ENCODE measurements at regions not wholly inside any gene's neighbourhood (a gene's known extent, or its start where the extent isn't known, plus 50 kb on each side); places are given as distances from the start of the nearest gene placed in this dataset.
A peak's percentile ranks its signal among the peaks of the same experiment; 100 is the strongest.

DNA sequence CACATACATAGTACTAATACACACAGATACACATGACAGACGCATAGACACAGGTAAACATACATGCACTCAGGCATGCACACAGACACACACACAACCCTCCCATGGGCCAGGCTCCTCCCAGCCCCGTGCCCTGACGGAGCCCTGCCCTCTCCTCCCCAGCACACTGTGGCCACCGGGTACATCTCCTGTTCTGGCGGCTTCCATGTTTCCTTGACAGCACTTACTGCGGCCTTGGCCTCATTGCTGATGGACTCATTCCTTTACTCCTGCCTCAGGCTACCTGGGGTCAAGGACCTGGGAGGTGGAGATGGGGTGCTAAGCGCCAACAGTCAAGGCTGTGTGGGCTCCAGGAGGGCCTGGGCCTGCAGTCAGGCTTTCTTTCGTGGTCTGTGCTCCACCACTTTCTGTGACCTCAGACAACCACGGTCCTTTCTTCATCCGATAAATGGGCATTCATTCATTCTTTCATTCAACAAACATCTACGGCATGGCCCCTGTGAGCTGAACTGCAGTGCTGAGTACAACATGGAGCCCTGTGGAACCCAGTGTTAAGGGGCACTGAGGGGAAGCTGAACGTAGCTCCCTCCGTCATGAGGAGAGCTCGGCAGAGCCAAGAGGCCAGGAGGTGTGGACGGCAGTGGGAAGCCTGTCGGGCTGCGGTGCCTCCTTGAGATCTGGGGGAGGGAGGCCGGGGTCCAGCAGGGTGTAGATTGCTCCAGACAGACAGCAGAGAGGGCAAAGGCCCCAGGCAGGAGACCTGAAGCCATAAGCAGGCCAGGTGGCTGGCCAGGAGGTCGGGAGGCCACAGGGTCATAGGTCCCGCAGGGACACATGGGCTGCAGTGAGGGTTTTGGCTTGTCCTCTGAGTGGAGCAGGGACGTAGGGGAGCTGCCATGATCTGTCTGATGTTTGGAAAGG lies 190.4 kb upstream of the HDAC4 start:
- DNase-seq (ENCODE audit: missing footprints): no peak
- intact Hi-C loops (cut with DNase I): no loop called here
- no peak for ATAC-seq

DNA sequence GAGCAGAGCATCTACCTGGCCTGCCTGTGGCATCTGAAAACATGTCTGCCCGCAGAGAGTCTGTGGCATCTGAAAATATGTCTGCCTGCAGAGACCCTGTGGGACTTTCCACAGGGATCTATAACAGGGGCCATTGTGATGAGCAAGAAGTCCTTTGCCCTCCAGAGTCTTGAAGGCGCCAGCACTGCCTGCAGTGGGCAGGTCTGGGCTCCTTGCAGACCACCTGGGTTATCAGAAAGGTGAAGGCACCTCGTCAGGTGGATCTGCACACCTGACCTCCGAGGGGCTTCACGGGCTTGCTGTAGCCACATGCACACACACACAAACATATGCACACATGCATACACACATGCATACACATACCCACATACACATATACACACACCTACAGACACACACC lies 189.5 kb upstream of the HDAC4 start:
- DNase-seq (ENCODE audit: missing footprints) (peak; percentile 9), ATAC-seq (no peak)
- intact Hi-C loops (cut with DNase I): no loop called here

DNA sequence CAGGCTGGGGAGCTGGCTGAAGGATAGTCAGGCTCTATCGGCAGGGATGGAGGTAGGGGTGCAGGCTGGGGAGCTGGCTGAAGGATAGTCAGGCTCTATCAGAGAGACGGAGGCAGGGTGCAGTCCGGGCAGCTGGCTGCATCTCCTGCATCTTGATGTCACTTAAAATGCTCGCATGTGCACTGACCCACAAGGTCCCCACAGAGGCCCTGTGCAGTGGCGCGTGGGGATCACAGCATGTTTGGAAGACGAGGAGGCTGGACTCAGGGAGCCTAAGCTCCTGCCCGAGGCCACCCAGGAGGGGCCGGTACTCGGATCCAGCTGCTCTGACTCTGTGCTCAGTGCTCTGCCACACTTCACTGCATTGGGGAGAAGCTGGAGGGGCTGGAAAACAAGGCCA lies 189.0 kb upstream of the HDAC4 start:
- ATAC-seq (no peak), DNase-seq (ENCODE audit: missing footprints) (peak; percentile 51)
- intact Hi-C loops (cut with DNase I): no loop called here

DNA sequence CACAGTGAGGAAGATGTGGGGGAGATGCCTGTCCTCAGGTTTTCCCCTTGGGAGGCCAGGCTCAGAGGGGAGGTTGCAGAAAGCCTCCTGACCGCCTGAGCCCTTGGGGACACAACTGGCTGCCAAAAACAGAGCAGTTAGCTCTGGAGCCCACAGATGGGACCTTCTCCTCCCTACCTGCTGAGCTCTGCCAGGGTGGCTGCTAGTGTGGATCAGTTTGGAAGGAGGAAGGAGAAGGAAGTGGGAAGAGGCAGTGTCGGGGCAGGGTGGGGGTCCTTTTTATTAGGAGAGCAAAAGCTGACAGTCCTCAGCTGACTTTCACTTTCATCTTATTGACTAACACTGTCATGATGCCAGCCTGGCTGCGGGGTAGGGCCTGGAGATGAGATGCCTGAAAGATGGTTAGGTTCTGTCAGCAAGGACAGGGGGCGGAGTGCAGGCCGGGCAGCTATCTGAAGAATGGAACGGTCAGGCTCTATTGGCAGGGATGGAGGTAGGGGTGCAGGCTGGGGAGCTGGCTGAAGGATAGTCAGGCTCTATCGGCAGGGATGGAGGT lies 188.5 kb upstream of the HDAC4 start:
- intact Hi-C loops (cut with DNase I): no loop called here
- ATAC-seq (peak; percentile 11), DNase-seq (ENCODE audit: missing footprints) (peak; percentile 50)

DNA sequence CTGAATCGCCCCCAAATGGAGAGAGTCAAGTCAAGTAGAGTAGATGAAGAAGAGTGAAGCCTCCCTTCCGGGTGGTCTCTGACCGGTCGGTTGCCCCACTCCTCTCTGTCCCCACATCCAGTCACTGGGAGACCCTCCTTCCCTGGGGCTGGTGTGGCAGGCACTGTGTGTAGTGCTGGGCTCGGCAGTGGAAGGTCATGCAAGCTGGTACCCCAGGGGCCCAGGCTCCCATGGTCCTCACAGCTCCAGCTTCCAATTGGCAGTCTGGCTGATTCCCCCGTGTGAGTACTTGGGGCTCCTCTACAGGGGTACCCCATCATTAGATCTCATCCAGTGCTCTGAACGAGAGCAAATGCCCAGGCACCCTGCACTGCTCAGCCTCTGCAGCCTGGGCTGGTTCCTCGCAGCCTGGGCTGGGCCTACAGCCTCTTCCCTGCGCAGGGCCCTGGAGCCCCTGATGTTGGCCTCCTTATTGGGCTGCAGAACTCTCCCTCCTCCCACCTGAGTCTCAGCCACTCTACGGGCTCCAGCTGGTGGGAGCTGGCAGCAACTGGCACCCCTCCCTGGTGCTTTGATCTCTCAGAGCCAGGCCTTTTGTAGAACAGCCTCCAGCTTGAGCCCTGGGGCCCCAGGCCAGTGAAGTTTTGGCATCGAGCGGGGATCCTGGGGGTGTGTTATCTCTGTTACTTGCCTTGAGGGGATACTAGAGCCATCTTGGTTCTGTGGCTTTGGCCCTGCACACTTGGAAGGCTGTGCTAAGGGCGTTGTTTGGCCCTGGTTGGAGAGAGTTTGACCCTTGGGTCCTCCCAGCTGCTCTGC lies 187.8 kb upstream of the HDAC4 start:
- DNase-seq (ENCODE audit: missing footprints) (peak; percentile 39), ATAC-seq (peak; percentile 51)
- intact Hi-C loops (cut with DNase I): no loop called here

DNA sequence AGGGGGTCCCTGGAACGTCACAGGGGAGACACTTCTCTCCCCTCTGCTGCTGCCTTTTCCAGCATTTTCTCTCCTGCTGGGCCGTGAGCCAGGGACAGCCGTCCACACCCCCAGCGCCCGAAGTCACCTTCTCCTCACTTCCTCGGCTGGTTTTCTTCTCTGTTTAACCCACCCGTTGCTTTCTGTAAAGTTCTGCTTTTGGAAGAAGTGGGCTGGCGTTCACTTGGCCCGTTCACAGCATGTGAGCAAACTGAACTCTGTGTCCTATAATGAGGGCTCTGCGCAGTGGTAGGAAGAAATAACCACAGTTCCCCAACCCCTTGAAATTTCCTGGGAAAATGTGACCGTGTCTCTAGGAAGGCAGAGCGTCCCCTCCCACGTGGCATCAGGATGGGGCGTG lies 187.0 kb upstream of the HDAC4 start:
- DNase-seq (ENCODE audit: missing footprints) (no peak), ATAC-seq (no peak)
- intact Hi-C loops (cut with DNase I): no loop called here

DNA sequence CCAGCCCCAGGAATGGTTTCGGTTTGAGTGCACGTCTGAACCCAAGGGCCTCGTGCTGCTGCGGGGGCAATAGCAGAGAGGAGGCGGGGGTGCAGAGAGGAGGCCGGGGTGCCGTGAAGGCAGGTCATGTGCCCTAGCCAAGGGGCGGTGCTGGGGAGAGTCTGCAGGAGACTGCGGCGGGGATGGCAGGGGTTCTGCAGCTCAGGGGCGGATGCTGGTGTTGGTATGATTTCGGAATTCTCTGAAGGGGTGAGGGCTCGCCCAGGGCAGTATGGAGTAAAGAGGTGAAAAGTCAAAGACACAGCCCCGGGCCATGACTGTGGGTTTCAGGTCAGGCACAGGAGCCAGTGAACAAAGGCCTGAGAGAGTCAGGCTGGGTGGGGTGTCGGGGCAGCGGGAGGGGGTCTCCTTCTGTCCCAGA lies 186.5 kb upstream of the HDAC4 start:
- ATAC-seq: no peak
- intact Hi-C loops (cut with DNase I): no loop called here
- DNase-seq (ENCODE audit: missing footprints): no peak

DNA sequence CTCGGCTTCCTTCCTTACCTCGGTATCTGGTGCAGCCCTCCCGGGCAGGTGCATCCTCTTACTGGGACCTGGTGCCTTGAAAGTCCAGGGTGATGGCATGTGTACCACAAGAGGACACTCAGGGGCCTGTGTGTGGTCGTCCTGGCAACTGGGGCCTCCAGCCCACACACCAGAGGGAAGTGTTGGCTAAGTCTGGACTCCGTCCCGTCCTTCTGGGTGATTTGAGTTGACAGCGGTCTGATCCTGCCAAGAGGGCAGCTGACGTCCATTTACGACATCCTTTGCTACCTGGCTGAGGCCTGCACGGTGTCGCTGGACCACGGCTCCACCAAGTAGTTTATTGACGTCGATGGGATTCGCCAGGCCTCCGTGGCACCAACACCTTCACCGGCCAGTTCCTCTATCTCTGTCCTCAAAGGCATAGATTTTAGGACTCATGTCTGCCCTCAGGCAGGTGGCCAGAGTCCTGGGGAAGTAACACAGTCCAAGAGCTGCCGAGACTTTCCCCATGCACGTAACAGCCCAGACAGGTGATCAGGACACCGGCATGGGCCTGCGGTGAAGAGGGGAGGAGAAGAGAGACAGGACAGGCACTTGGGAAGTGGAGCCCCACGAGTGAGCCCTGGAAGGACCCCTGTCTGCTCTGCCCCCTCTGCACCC lies 186.0 kb upstream of the HDAC4 start:
- no peak for ATAC-seq
- intact Hi-C loops (cut with DNase I): no loop called here
- no peak for DNase-seq (ENCODE audit: missing footprints)

DNA sequence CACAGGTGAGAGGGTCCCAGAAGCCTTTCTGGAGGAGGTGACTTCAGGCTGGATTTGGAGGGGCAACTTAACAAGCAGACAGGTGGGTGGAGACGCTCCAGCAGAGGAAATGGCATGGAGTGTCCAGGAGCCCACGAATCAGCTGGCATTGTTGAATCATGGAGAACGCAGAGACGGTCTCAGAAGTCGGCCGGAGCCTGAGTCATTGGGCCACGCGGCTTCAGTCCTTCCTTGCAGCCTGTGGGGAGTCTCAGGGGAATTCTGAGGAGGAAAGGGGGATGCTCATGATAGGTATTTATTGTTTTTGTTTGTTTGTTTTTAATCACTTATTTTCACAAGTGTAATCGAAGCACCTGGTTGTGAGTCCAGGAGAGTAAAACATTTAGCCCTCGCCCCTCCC lies 184.6 kb upstream of the HDAC4 start:
- intact Hi-C loops (cut with DNase I): no loop called here
- ATAC-seq (no peak), DNase-seq (ENCODE audit: missing footprints) (no peak)

DNA sequence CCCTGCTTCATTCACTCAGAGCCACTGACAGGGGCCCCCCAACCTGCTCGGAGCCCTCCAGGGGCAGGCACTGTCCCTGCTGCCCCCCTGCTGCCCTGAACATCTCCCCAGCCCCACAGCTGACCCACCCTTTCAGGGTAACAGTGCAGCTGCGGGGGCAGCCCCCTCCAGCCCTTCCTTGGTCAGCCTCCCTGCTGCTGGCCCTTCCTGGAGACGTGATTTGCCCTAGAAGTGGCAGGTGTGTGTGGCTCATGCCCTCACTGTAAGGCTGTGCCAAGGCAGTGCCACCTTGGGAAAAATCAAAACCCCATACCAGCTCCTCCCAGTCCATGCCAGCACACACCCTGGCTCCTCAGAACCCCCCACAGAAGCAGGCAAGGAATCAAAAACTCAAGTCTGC lies 184.2 kb upstream of the HDAC4 start:
- ATAC-seq (no peak), DNase-seq (ENCODE audit: missing footprints) (no peak)
- intact Hi-C loops (cut with DNase I): no loop called here

DNA sequence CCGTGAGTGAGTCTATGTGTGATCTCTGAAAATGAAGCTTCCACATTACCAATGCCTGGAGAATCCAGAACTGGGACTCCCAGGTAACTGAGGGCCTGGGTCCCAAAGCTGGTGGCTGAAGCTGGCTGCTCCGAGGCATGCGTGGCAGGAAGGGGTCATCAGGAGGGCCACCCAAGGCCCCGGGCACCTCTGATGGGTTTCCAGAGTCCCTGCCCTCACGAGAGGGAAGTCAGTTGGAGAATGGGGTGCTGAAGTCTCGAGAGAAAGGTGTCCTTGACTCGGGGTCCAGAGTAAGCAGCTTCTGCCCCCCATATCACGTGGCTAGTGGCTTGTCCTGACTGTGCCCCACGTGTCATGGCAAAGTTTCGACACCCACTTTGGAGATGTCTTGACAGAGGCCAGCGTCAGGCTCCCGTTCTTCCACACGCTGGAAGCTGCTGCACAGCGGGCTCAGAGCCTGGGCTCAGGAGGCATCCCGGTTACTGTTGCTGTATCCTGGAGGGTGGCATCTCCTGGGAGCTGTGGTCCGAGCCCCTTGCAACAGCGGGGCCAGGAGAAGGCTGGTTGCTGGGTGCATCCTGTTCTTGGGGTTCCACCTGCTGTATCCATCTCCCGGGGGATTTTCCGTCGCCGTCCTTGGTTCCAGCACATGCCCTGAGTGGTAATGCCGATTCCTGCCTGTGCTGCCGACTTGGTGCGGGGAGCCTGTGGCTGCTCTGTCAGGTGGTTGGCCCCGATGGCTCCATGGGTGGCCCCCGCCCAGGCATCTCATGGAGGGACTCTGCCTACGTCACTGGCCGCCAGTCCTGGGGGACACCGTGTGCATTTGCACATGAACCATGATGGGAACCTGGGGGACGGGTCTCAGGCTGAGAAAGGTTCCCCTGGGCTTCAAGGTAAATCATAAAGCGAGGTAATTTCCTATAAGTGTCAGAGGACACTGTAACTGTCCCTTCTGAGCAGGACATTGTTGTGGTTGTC lies 183.3 kb upstream of the HDAC4 start:
- no peak for ATAC-seq
- intact Hi-C loops (cut with DNase I): no loop called here
- peak; percentile 49 for DNase-seq (ENCODE audit: missing footprints)

DNA sequence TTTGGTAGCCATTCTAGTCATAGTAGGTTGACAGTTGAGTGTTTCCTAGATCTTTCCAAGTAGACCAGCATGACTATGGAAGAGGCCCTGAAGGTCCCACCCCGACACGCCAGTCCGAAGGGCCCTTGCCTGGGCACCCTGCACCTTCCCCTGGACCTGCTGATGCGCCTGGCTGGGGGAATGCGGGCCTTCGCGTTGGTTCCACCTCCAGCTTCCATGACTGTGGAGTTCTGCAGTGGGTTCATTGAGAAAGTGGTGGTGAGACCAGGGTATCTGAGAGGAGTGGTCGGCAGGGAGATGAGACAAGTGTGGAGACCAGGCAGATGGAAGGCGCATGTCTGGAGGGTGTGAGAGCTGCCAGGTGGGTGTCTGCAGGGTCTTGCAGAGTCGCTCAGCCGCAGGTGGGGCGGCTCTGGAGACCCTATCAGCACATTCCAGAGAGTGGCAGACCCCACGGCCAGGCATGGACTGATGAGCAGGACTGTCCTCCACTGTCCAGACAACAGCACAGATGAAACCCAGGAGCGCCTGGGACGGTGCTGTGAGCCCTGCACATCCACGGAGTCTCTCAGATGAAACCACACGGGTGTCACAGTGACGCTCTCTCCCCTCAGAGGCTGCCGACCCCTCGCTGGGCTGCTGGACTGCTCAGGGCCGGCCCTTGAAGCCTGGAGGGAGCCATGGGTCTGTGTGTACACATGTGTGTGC lies 182.5 kb upstream of the HDAC4 start:
- peak; percentile 39 for DNase-seq (ENCODE audit: missing footprints)
- no peak for ATAC-seq

DNA sequence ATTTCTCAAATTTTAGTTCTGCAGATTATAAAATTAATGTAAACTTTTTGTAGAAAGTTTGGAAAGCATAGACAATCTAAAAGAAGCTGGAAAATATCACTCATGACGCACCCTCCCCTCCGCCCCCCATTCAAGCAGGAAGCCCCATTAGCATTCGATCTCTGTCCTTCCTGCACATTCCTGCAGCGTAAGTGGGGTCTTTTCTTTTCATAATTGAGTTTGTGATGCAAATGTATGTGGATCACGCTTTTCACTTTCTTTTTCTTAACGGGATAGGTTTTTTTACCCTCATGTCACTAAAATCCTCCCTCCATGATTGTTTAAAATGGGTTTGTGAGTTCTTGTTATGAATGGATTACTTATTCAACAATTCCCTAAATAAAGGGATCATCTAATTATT lies 181.7 kb upstream of the HDAC4 start:
- intact Hi-C loops (cut with DNase I): no loop called here
- ATAC-seq: no peak
- DNase-seq (ENCODE audit: missing footprints): no peak

More for the DNA sequence above, 182.5 kb upstream of the HDAC4 start:
- intact Hi-C loops (cut with DNase I): no loop called here

DNA sequence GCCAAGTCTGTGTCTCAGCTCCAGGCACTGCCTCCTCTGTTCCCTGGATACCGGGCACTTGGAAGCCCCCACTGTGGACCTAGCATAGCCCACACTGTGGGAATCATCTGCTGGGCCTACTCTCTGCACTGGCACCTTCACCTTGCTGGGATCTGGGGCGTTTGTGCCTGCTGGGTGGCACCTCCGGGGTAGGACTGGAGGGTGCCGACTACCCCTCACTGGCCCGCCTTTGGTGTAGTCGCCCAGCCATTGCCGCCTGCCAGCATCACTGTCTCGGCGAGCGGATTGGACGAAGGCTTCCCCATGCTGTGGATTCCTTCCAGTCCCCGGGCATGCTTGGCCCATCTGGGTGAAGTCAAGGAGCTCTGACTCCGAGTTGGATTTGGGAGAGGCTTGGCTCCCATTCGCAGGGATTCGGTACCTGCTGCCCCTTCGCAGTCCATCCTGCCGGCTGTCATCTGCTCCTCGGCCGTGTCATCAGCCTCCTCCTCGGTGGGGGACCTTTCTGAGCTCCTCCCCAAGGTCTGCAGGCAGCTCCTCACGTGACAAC lies 180.6 kb upstream of the HDAC4 start:
- ATAC-seq: no peak
- DNase-seq (ENCODE audit: missing footprints): peak; percentile 53
- intact Hi-C loops (cut with DNase I): no loop called here

DNA sequence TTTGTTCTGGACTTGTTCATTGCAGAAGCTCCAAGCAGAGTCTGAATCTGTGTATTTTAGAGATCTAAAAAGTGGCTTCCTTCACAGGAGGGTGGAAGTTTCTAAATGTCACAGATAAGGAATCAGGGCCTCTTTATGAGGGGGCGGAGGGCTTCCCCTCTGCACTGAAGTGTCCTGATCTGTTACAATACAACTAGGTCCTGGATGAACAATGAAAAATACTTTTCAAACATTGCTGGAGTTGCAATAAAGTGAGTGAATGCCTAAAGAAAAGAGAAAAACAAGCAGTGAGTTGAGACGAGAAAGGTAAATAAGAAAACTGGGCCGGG lies 179.3 kb upstream of the HDAC4 start:
- intact Hi-C loops (cut with DNase I): no loop called here
- ATAC-seq (no peak), DNase-seq (ENCODE audit: missing footprints) (no peak)

DNA sequence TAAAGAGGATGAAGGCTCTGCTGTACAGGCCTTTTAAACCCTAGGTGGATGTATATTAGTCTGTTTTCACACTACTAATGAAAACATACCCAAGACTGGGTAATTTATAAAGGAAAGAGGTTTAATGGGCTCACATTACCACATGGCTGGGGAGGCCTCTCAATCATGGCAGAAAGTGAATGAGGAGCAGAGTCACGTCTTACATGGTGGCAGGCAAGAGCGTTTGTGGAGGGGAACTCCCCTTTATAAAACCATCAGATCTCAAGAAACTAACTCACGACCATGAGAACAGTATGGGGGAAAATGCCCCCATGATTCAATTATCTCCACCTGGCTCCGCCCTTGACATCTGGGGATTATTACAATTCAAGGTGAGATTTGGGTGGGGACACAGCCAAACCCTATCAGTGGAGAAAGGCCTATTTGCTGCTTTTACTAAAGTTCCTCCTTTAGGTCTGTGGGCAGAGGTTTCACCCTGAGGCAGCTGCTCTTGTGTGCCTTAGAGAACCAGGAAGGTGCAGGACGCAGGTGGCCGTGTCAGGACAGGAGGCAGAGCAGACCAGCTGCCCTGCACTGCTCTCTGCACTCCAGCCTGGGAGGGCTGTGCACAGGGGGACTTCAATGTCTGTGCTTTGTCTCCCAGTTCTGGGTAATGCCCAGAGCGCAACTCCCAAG lies 178.8 kb upstream of the HDAC4 start:
- ATAC-seq (no peak), DNase-seq (ENCODE audit: missing footprints) (peak; percentile 25)
- intact Hi-C loops (cut with DNase I): no loop called here

DNA sequence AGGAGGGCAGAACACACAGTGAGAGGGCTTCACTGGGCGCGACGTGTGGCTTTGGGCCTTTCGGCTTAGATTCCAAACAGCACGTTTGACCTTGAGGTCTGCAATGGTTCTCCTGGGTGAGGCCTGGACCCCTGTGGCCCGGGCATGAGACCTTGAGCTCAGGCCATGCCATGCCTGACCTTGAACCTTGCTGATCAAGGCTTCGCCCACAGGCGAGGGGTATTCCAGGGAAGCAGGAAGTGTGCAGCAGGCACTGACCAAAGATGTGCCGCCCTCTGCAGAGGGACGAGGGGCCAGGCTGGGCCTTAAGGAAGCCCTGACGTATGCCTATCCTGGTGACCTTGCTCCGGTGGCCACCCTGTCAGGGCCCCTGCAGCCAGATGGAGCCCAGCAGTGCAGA lies 178.3 kb upstream of the HDAC4 start:
- intact Hi-C loops (cut with DNase I): no loop called here
- no peak for ATAC-seq
- DNase-seq (ENCODE audit: missing footprints): peak; percentile 55

Data from Right ventricle myocardium inferior (tissue), 1 donor.